ENCODE measurements at regions not wholly inside any gene's neighbourhood (a gene's known extent, or its start where the extent isn't known, plus 50 kb on each side); places are given as distances from the start of the nearest gene placed in this dataset.

DNA sequence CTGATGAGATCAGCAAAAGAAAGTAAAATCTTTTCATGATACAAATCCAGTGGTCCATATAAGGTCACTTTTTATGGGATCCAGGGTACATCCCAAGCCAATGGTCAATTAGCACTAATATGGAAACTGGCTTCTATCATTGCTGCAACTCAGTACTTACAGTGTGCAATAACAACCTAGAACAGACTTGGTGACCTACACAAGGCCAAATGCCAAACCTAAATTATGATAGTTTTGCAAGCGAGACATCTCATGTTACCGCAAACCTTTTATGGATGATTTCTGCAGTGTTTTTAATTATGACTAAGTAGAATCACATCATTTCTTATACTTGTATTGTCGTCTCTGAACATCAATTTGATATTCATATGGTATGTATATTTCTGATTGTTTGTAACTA lies 583.5 kb upstream of the SEMA3D start:
- WGBS (ENCODE audit: missing lambda C conversion rate), result 81% methylated on average over 3 of the region's 3 CpGs
- FAIRE-seq, result no peak
- POLR2A ChIA-PET, result no interaction called here

DNA sequence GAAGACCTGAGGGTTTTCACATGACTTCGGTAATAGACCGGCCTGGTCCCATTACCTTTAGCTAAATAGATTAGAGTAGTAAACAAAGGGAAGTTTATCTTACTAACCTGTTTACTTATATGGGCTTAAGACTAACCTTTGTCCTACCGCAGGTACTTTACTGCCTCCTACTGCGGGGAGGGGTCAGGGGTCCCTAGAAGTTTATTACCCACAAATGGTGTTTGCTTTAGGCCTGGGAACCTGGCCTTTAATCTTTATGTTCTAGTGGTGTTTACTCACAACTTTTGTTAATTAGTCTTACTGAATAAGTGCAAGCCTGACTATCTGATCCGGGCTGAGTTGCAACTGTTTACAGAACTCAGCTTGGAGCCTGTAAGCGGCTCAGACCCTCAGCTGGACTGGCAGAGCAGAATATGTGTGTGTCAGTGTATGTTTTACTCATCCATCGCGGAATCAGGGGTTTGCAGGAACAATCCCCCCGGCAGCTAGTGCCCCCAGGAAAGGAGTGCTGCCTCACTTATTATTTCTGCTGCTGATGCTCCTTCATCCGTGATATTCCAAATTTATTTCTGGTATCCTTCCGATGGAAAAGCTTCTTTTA lies 578.9 kb upstream of the SEMA3D start:
- whole genome bisulfite sequencing (ENCODE audit: missing lambda C conversion rate), result 61% methylated on average over 11 of the region's 11 CpGs
- no peaks in the 10 kb centered on the region for H3K9me3 ChIP-seq
- DNase-seq (ENCODE audit: low read depth in 1 of 2, low spot score in 1 of 2), result no peak
- no peak for ATAC-seq
- ChIA-PET CTCF (interaction anchor here (0.6 kb wide), 1 partner anchor 89 kb away, joined by 3 read pairs; no protein-coding TSS in a partner anchor), POLR2A (no interaction called here)
- no peak overlapping the region for H3K27ac ChIP-seq
- TF ChIP-seq EHF (CRISPR knock-in tag; IDR thresholded peaks at IDR 0.05) (no peak), FOXS1 (CRISPR knock-in tag; IDR thresholded peaks at IDR 0.05) (no peak), SREBF2 (IDR thresholded peaks at IDR 0.05) (no peak), BHLHE40 (IDR thresholded peaks at IDR 0.05; ENCODE audit: low read depth, low read length) (no peak), RCOR1 (IDR thresholded peaks at IDR 0.05; ENCODE audit: low read depth, low read length) (no peak), CHD4 (IDR thresholded peaks at IDR 0.05; ENCODE audit: borderline replicate concordance) (no peak), HOXA7 (CRISPR knock-in tag; IDR thresholded peaks at IDR 0.05) (no peak)
- TF ChIP-seq, protein P1, sequence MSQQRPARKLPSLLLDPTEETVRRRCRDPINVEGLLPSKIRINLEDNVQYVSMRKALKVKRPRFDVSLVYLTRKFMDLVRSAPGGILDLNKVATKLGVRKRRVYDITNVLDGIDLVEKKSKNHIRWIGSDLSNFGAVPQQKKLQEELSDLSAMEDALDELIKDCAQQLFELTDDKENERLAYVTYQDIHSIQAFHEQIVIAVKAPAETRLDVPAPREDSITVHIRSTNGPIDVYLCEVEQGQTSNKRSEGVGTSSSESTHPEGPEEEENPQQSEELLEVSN (IDR thresholded peaks at IDR 0.05; ENCODE audit: borderline replicate concordance, low read depth), result no peak
- no peaks in the 10 kb centered on the region for H3K4me1 ChIP-seq
- no peak for FAIRE-seq
- H3K4me2 ChIP-seq, result no peak overlapping the region
- H3K4me3 ChIP-seq, result no peak overlapping the region

More for the DNA sequence above, 583.5 kb upstream of the SEMA3D start:
- CTCF ChIA-PET, result no interaction called here
- no peak for TF ChIP-seq ZFP36 (IDR thresholded peaks at IDR 0.05; ENCODE audit: borderline replicate concordance, partially characterized antibody)
- ATAC-seq (no peak), DNase-seq (ENCODE audit: low read depth in 1 of 2, low spot score in 1 of 2) (no peak)
- Histone ChIP-seq H3K4me3 (no peak overlapping the region), H3K4me2 (no peak overlapping the region), H3K27ac (no peak overlapping the region), H3K4me1 (no peaks in the 10 kb centered on the region), H3K9me3 (no peaks in the 10 kb centered on the region)

GRCh38 chr7:85764034-85764433 lies 577.2 kb upstream of the SEMA3D start:
- no peak overlapping the region for H3K27ac ChIP-seq
- no peak for FAIRE-seq
- H3K4me2 ChIP-seq, result no peak overlapping the region
- ChIA-PET CTCF (no interaction called here), POLR2A (no interaction called here)
- TF ChIP-seq, protein P2, sequence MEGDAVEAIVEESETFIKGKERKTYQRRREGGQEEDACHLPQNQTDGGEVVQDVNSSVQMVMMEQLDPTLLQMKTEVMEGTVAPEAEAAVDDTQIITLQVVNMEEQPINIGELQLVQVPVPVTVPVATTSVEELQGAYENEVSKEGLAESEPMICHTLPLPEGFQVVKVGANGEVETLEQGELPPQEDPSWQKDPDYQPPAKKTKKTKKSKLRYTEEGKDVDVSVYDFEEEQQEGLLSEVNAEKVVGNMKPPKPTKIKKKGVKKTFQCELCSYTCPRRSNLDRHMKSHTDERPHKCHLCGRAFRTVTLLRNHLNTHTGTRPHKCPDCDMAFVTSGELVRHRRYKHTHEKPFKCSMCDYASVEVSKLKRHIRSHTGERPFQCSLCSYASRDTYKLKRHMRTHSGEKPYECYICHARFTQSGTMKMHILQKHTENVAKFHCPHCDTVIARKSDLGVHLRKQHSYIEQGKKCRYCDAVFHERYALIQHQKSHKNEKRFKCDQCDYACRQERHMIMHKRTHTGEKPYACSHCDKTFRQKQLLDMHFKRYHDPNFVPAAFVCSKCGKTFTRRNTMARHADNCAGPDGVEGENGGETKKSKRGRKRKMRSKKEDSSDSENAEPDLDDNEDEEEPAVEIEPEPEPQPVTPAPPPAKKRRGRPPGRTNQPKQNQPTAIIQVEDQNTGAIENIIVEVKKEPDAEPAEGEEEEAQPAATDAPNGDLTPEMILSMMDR (IDR thresholded peaks at IDR 0.05), result no peak
- TF ChIP-seq ATOH8 (CRISPR knock-in tag; IDR thresholded peaks at IDR 0.05; ENCODE audit: low read depth), result no peak
- no peak for TF ChIP-seq RCOR1 (IDR thresholded peaks at IDR 0.05; ENCODE audit: low read depth, low read length)
- TF ChIP-seq RNF2 (IDR thresholded peaks at IDR 0.05; ENCODE audit: borderline replicate concordance, low read depth), result no peak
- no peak for TF ChIP-seq FOSB (CRISPR knock-in tag; IDR thresholded peaks at IDR 0.05)
- no peak for TF ChIP-seq KDM1A (IDR thresholded peaks at IDR 0.05; ENCODE audit: low read depth)
- TF ChIP-seq, protein P3, sequence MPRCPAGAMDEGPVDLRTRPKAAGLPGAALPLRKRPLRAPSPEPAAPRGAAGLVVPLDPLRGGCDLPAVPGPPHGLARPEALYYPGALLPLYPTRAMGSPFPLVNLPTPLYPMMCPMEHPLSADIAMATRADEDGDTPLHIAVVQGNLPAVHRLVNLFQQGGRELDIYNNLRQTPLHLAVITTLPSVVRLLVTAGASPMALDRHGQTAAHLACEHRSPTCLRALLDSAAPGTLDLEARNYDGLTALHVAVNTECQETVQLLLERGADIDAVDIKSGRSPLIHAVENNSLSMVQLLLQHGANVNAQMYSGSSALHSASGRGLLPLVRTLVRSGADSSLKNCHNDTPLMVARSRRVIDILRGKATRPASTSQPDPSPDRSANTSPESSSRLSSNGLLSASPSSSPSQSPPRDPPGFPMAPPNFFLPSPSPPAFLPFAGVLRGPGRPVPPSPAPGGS (IDR thresholded peaks at IDR 0.05), result no peak
- TF ChIP-seq CBX8 (IDR thresholded peaks at IDR 0.05), result no peak
- no peak for TF ChIP-seq TFCP2L1 (CRISPR knock-in tag; IDR thresholded peaks at IDR 0.05)
- no peak for TF ChIP-seq ZSCAN20 (CRISPR knock-in tag; IDR thresholded peaks at IDR 0.05)
- no peak for TF ChIP-seq HEYL (CRISPR knock-in tag; IDR thresholded peaks at IDR 0.05)
- TF ChIP-seq NFE2L2 (conservative IDR thresholded peaks at IDR 0.05; ENCODE audit: low read length), result no peak
- TF ChIP-seq HES2 (IDR thresholded peaks at IDR 0.05), result no peak
- no peak for TF ChIP-seq EHF (CRISPR knock-in tag; IDR thresholded peaks at IDR 0.05)
- H3K9me3 ChIP-seq, result no peaks in the 10 kb centered on the region
- WGBS (ENCODE audit: missing lambda C conversion rate), result 23% methylated on average over 2 of the region's 2 CpGs
- H3K4me3 ChIP-seq, result no peak overlapping the region
- DNase-seq (ENCODE audit: low read depth in 1 of 2, low spot score in 1 of 2), result no peak
- ATAC-seq, result no peak
- H3K4me1 ChIP-seq, result no peaks in the 10 kb centered on the region

All from A549 (cell line).